ENCODE measurements at regions not wholly inside any gene's neighbourhood (a gene's known extent, or its start where the extent isn't known, plus 50 kb on each side); places are given as distances from the start of the nearest gene placed in this dataset.

DNA sequence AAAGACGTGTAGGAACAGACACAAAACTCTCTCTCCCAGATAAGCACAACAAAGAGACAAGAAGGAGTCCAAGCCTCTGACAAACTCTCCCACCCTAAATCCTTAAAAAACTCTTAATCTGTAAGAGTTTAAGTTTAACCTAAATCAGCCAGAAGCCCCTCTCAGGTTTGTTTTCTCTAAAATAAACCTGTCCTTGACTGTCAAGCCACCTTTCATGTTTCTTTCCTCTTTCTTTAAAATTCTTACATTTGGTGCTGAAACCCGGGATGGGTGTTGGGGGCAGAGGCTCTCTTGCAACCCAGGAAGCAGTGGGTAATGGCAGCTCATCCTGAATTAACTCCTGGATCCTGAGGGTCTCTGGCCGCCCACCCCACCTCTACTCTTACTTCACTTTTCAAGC lies 107.8 kb upstream of the TENT5D start:
- TF ChIP-seq, protein P1, sequence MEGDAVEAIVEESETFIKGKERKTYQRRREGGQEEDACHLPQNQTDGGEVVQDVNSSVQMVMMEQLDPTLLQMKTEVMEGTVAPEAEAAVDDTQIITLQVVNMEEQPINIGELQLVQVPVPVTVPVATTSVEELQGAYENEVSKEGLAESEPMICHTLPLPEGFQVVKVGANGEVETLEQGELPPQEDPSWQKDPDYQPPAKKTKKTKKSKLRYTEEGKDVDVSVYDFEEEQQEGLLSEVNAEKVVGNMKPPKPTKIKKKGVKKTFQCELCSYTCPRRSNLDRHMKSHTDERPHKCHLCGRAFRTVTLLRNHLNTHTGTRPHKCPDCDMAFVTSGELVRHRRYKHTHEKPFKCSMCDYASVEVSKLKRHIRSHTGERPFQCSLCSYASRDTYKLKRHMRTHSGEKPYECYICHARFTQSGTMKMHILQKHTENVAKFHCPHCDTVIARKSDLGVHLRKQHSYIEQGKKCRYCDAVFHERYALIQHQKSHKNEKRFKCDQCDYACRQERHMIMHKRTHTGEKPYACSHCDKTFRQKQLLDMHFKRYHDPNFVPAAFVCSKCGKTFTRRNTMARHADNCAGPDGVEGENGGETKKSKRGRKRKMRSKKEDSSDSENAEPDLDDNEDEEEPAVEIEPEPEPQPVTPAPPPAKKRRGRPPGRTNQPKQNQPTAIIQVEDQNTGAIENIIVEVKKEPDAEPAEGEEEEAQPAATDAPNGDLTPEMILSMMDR (IDR thresholded peaks at IDR 0.05) = no peak
- ATAC-seq (ENCODE audit: poor library complexity) (no peak), DNase-seq (no peak)
- Histone ChIP-seq H3K9me3 (ENCODE audit: control insufficient read depth in 1 of 2, insufficient read depth in 1 of 2, low read length in 2 of 2) (no peaks in the 10 kb centered on the region), H3K27me3 (ENCODE audit: control insufficient read depth in 1 of 2, insufficient read depth in 2 of 2, low read length in 2 of 2) (no peaks in the 10 kb centered on the region), H3K4me1 (ENCODE audit: insufficient read depth, low read length) (no peaks in the 10 kb centered on the region), H3K4me3 (ENCODE audit: low read length) (no peak overlapping the region), H3K36me3 (ENCODE audit: insufficient read depth, low read length) (no peaks in the 10 kb centered on the region), H3K27ac (ENCODE audit: low read depth in 1 of 2, low read length in 2 of 2) (no peak overlapping the region)
- Mint-ChIP-seq H3K36me3 (ENCODE audit: low read depth) (no peaks in the 10 kb centered on the region), H3K27ac (no peak overlapping the region), H3K4me3 (no peak overlapping the region), H3K4me1 (ENCODE audit: low read depth) (no peaks in the 10 kb centered on the region), H3K27me3 (no peaks in the 10 kb centered on the region), H3K9me3 (no peaks in the 10 kb centered on the region)
- intact Hi-C loops (cut with DNase I, micrococcal nuclease) = no loop called here
- ChIA-PET CTCF (no interaction called here), POLR2A (no interaction called here)

DNA sequence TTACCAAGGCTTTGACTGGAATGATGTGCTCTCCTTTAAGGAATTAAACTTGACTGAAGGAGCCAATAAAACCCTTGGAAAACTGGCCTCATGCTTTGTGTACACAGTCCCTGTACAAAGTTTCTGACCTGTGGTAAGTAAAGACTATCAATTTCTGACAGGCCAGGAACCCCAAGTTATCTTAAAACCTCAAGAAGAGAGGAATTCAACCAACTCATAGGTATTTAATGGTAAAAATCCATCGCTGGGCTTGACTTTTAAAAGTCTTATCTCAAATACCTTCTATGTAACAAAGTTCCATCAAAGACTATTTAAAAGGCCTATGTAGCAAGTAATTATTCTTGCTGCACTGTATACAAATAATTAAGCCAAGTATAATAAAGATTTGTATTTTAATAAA lies 103.7 kb upstream of the TENT5D start:
- Mint-ChIP-seq H3K9me3 (no peaks in the 10 kb centered on the region), H3K27ac (no peak overlapping the region), H3K4me1 (ENCODE audit: low read depth) (no peaks in the 10 kb centered on the region), H3K36me3 (ENCODE audit: low read depth) (no peaks in the 10 kb centered on the region), H3K4me3 (no peak overlapping the region), H3K27me3 (no peaks in the 10 kb centered on the region)
- Histone ChIP-seq H3K4me1 (ENCODE audit: insufficient read depth, low read length) (no peaks in the 10 kb centered on the region), H3K4me3 (ENCODE audit: low read length) (no peak overlapping the region), H3K27me3 (ENCODE audit: control insufficient read depth in 1 of 2, insufficient read depth in 2 of 2, low read length in 2 of 2) (no peaks in the 10 kb centered on the region), H3K27ac (ENCODE audit: low read depth in 1 of 2, low read length in 2 of 2) (no peak overlapping the region), H3K36me3 (ENCODE audit: insufficient read depth, low read length) (no peaks in the 10 kb centered on the region), H3K9me3 (ENCODE audit: control insufficient read depth in 1 of 2, insufficient read depth in 1 of 2, low read length in 2 of 2) (no peaks in the 10 kb centered on the region)
- no peak for DNase-seq
- intact Hi-C loops (cut with DNase I, micrococcal nuclease) = no loop called here
- TF ChIP-seq, protein P1 (IDR thresholded peaks at IDR 0.05) = no peak
- CTCF ChIA-PET = no interaction called here
- POLR2A ChIA-PET = no interaction called here
- no peak for ATAC-seq (ENCODE audit: poor library complexity)

DNA sequence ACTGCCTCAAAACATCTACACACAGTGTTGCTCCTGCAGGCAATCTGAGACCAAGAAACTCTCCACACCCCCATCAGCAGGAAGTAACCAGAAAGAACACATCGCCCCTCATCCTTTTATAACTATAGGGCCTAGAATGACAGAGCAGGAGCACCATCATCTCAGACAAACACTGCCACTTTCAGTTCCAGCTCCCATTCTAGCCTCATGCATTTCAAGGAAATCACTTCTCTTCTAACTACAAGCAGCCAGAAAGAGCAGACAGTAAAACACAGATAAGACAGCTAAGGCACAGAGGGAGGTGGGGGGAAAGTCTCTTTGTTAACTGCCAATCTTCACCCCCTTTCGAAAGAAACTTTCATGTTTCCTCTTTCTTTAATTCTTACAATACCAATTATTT lies 102.6 kb upstream of the TENT5D start:
- no peak overlapping the region for H3K4me3 ChIP-seq (ENCODE audit: low read length)
- H3K27me3 ChIP-seq (ENCODE audit: control insufficient read depth in 1 of 2, insufficient read depth in 2 of 2, low read length in 2 of 2) = no peaks in the 10 kb centered on the region
- ATAC-seq (ENCODE audit: poor library complexity) = no peak
- no peaks in the 10 kb centered on the region for H3K4me1 ChIP-seq (ENCODE audit: insufficient read depth, low read length)
- Mint-ChIP-seq H3K36me3 (ENCODE audit: low read depth) (no peaks in the 10 kb centered on the region), H3K27ac (no peak overlapping the region), H3K4me1 (ENCODE audit: low read depth) (no peaks in the 10 kb centered on the region), H3K4me3 (no peak overlapping the region), H3K27me3 (no peaks in the 10 kb centered on the region), H3K9me3 (no peaks in the 10 kb centered on the region)
- no peaks in the 10 kb centered on the region for H3K36me3 ChIP-seq (ENCODE audit: insufficient read depth, low read length)
- TF ChIP-seq, protein P1 (IDR thresholded peaks at IDR 0.05) = no peak
- intact Hi-C loops (cut with DNase I, micrococcal nuclease) = no loop called here
- H3K9me3 ChIP-seq (ENCODE audit: control insufficient read depth in 1 of 2, insufficient read depth in 1 of 2, low read length in 2 of 2) = no peaks in the 10 kb centered on the region
- no peak overlapping the region for H3K27ac ChIP-seq (ENCODE audit: low read depth in 1 of 2, low read length in 2 of 2)
- ChIA-PET POLR2A (no interaction called here), CTCF (no interaction called here)
- DNase-seq = no peak
